HEK293T (cell line): ENCODE measurements at regions not wholly inside any gene's neighbourhood (a gene's known extent, or its start where the extent isn't known, plus 50 kb on each side); places are given as distances from the start of the nearest gene placed in this dataset.

ENCODE experiments used
- ARNT ChIP-seq: fragments of 450-650 bp; IDR thresholded peaks from 2 replicates; pipeline ENCODE4 v1.6.1; 2017; ENCODE audit warnings: mild to moderate bottlenecking
- BHLHE40 ChIP-seq: fragments of 450-650 bp; IDR thresholded peaks from 2 replicates; pipeline ENCODE4 v1.6.1; 2016; ENCODE audit warnings: mild to moderate bottlenecking, moderate library complexity, borderline replicate concordance
- ELF4 ChIP-seq: fragments of 450-650 bp; IDR thresholded peaks from 2 replicates; pipeline ENCODE4 v1.6.1; 2017; ENCODE audit warnings: antibody characterized with exemption
- FOXA1 ChIP-seq: fragments of 450-650 bp; IDR thresholded peaks from 2 replicates; pipeline ENCODE4 v1.6.1; 2016; ENCODE audit warnings: mild to moderate bottlenecking
- FOXK2 ChIP-seq: fragments of 450-650 bp; IDR thresholded peaks from 2 replicates; pipeline ENCODE4 v1.6.1; 2016; ENCODE audit warnings: mild to moderate bottlenecking
- FOXM1 ChIP-seq: fragments of 450-650 bp; IDR thresholded peaks from 2 replicates; pipeline ENCODE4 v1.6.1; 2017; ENCODE audit warnings: mild to moderate bottlenecking, borderline replicate concordance
- HDGF ChIP-seq: fragments of 450-650 bp; IDR thresholded peaks from 2 replicates; pipeline ENCODE4 v1.6.1; 2017; ENCODE audit warnings: antibody characterized with exemption, borderline replicate concordance
- LEF1 ChIP-seq: fragments of 450-650 bp; IDR thresholded peaks from 2 replicates; pipeline ENCODE4 v1.6.1; 2017; ENCODE audit warnings: mild to moderate bottlenecking, borderline replicate concordance
- NFRKB ChIP-seq: fragments of 450-650 bp; IDR thresholded peaks from 2 replicates; pipeline ENCODE4 v1.6.1; 2016; ENCODE audit warnings: mild to moderate bottlenecking, moderate library complexity
- PKNOX1 ChIP-seq: fragments of 450-650 bp; IDR thresholded peaks from 2 replicates; pipeline ENCODE4 v1.6.1; 2016
- SP1 ChIP-seq: fragments of 450-650 bp; IDR thresholded peaks from 2 replicates; pipeline ENCODE4 v1.6.1; 2017
- SUZ12 ChIP-seq: fragments of 450-650 bp; IDR thresholded peaks from 2 replicates; pipeline ENCODE4 v1.6.1; 2016; ENCODE audit warnings: mild to moderate bottlenecking
- TARDBP ChIP-seq: fragments of 450-650 bp; IDR thresholded peaks from 2 replicates; pipeline ENCODE4 v1.6.1; 2016
- ZNF384 ChIP-seq: fragments of 450-650 bp; IDR thresholded peaks from 2 replicates; pipeline ENCODE4 v1.6.1; 2016

GRCh38 chr12:93156086-93156716 lies 221.5 kb upstream of the NUDT4 start:
- TF ChIP-seq FOXM1 (no peak), SP1 (no peak), PKNOX1 (no peak), ZNF384 (no peak), SUZ12 (no peak), ARNT (no peak), BHLHE40 (no peak), NFRKB (no peak), TARDBP (no peak), FOXA1 (no peak), ELF4 (no peak), FOXK2 (no peak), HDGF (no peak), LEF1 (no peak)
